ENCODE measurements at regions not wholly inside any gene's neighbourhood (a gene's known extent, or its start where the extent isn't known, plus 50 kb on each side); places are given as distances from the start of the nearest gene placed in this dataset.
A peak's percentile ranks its signal among the peaks of the same experiment; 100 is the strongest.
"Not testable (repeated sequence)": the region's sequence is repeated elsewhere in the genome, so short reads cannot be mapped to it uniquely, and the experiment has no call there.

- DNase-seq (ENCODE audit: low spot score) (no peak), FAIRE-seq (peak; percentile 76)
Measured at GRCh38 chr5:18216016-18216415, 581.8 kb downstream of the TAF11L14 start.

GRCh38 chr5:18216729-18217128, 582.5 kb downstream of the TAF11L14 start:
- FAIRE-seq (no peak), DNase-seq (ENCODE audit: low spot score) (no peak)

- DNase-seq (ENCODE audit: low spot score), result no peak
- FAIRE-seq, result no peak
Measured at GRCh38 chr5:18219241-18219640, 585.0 kb downstream of the TAF11L14 start.

- peak; percentile 23 for FAIRE-seq
- DNase-seq (ENCODE audit: low spot score), result no peak
Measured at GRCh38 chr5:18220631-18221030, 586.4 kb downstream of the TAF11L14 start.

- no peak for FAIRE-seq
- DNase-seq (ENCODE audit: low spot score), result peak; percentile 6
Measured at GRCh38 chr5:18236386-18236785, 602.1 kb downstream of the TAF11L14 start.

GRCh38 chr5:18238321-18238720, 604.1 kb downstream of the TAF11L14 start:
- no peak for DNase-seq (ENCODE audit: low spot score)
- FAIRE-seq, result no peak

- FAIRE-seq (no peak), DNase-seq (ENCODE audit: low spot score) (no peak)
Measured at GRCh38 chr5:18240971-18241370, 606.7 kb downstream of the TAF11L14 start.

GRCh38 chr5:18243846-18244245, 609.6 kb downstream of the TAF11L14 start:
- no peak for FAIRE-seq
- DNase-seq (ENCODE audit: low spot score), result no peak

- FAIRE-seq, result no peak
Measured at GRCh38 chr5:18244309-18244708, 610.0 kb downstream of the TAF11L14 start.

GRCh38 chr5:18252559-18252958, 618.3 kb downstream of the TAF11L14 start:
- DNase-seq (ENCODE audit: low spot score) (no peak), FAIRE-seq (no peak)

More at GRCh38 chr5:18244309-18244708, 610.0 kb downstream of the TAF11L14 start:
- DNase-seq (ENCODE audit: low spot score), result no peak

- DNase-seq (ENCODE audit: low spot score) (no peak), FAIRE-seq (no peak)
Measured at GRCh38 chr5:18264126-18264882, 630.0 kb downstream of the TAF11L14 start.

GRCh38 chr5:18270635-18271338, 636.5 kb downstream of the TAF11L14 start:
- no peak for DNase-seq (ENCODE audit: low spot score)
- FAIRE-seq, result no peak

GRCh38 chr5:18276939-18277338, 642.7 kb downstream of the TAF11L14 start:
- DNase-seq (ENCODE audit: low spot score) (no peak), FAIRE-seq (no peak)

GRCh38 chr5:18281947-18282581, 647.8 kb downstream of the TAF11L14 start:
- DNase-seq (ENCODE audit: low spot score), result peak; percentile 65
- FAIRE-seq, result no peak

GRCh38 chr5:18285257-18285656, 651.0 kb downstream of the TAF11L14 start:
- DNase-seq (ENCODE audit: low spot score), result no peak
- FAIRE-seq, result no peak

GRCh38 chr5:18292146-18292545, 657.9 kb downstream of the TAF11L14 start:
- DNase-seq (ENCODE audit: low spot score), result no peak
- no peak for FAIRE-seq

GRCh38 chr5:18295696-18296095, 661.4 kb downstream of the TAF11L14 start:
- not testable (repeated sequence) for FAIRE-seq; DNase-seq (ENCODE audit: low spot score)

- FAIRE-seq (no peak), DNase-seq (ENCODE audit: low spot score) (no peak)
Measured at GRCh38 chr5:18299166-18299565, 664.9 kb downstream of the TAF11L14 start.

GRCh38 chr5:18305288-18305924, 671.1 kb downstream of the TAF11L14 start:
- DNase-seq (ENCODE audit: low spot score) (peak; percentile 49), FAIRE-seq (peak; percentile 95)

GRCh38 chr5:18311266-18311665, 677.0 kb downstream of the TAF11L14 start:
- no peak for FAIRE-seq
- DNase-seq (ENCODE audit: low spot score), result no peak

GRCh38 chr5:18312016-18312415, 677.8 kb downstream of the TAF11L14 start:
- FAIRE-seq (no peak), DNase-seq (ENCODE audit: low spot score) (no peak)
